Small intestine (tissue), 7 donors: ENCODE measurements at regions not wholly inside any gene's neighbourhood (a gene's known extent, or its start where the extent isn't known, plus 50 kb on each side); places are given as distances from the start of the nearest gene placed in this dataset.
A peak's percentile ranks its signal among the peaks of the same experiment; 100 is the strongest.

Experiments used
- DNase-seq, 2 donors: peaks; one replicate each; pipeline versions ENCODE4 v3.0.0 to v3.0.0-alpha.2; 2013
- FAIRE-seq: peaks from 2 replicates; lab custom pipeline; 2012; peaks lifted over from hg19 to GRCh38; lab: Jason Lieb, UNC
- H3K27ac ChIP-seq, 3 donors: one replicate each; pipeline ENCODE4 v1.5.1; 2013; ENCODE audit warnings: low read length in 2 of 3, mild to moderate bottlenecking in 2 of 3, control low read depth in 1 of 3, inconsistent platforms in 1 of 3, low read depth in 1 of 3, moderate library complexity in 1 of 3
- H3K27me3 ChIP-seq, 3 donors: one replicate each; pipeline ENCODE4 v1.6.1; 2013; ENCODE audit warnings: low read length in 3 of 3, inconsistent platforms in 1 of 3; ENCODE audit not compliant: control insufficient read depth in 3 of 3, insufficient read depth in 3 of 3
- H3K36me3 ChIP-seq, 3 donors: one replicate each; pipeline ENCODE4 v1.6.1; 2013; ENCODE audit warnings: low read length in 3 of 3, inconsistent platforms in 1 of 3, low read depth in 1 of 3, mild to moderate bottlenecking in 1 of 3, moderate library complexity in 1 of 3; ENCODE audit not compliant: control insufficient read depth in 3 of 3, insufficient read depth in 2 of 3
- H3K4me1 ChIP-seq, 3 donors: one replicate each; pipeline ENCODE4 v1.6.1; 2013; ENCODE audit warnings: low read length in 2 of 3, inconsistent platforms in 1 of 3, low read depth in 1 of 3, mild to moderate bottlenecking in 1 of 3, moderate library complexity in 1 of 3; ENCODE audit not compliant: control insufficient read depth in 3 of 3, insufficient read depth in 2 of 3
- H3K4me3 ChIP-seq, 3 donors: one replicate each; pipeline ENCODE4 v1.5.1; 2013; ENCODE audit warnings: low read length in 3 of 3, control low read depth in 1 of 3, inconsistent platforms in 1 of 3, low read depth in 1 of 3, mild to moderate bottlenecking in 1 of 3, moderate library complexity in 1 of 3
- H3K9me3 ChIP-seq, 2 donors: one replicate each; pipeline ENCODE4 v1.6.1; 2013; ENCODE audit warnings: low read depth in 1 of 2, low read length in 1 of 2; ENCODE audit not compliant: control insufficient read depth in 2 of 2, insufficient read depth in 1 of 2
- WGBS, 3 donors: extraction: QIAGEN DNeasy Blood & Tissue Kit; methylation state at CpG; one replicate each; pipeline ENCODE4 v1.1.7; 2013; 5-methylcytosine and 5-hydroxymethylcytosine counted together
- donor health status: healthy with polysubstance abuse.
- donor health status: control.
- donor health status: control.
- donor health status: Bipolar disorder and iron deficiency.
- donor health status: healthy.

DNA sequence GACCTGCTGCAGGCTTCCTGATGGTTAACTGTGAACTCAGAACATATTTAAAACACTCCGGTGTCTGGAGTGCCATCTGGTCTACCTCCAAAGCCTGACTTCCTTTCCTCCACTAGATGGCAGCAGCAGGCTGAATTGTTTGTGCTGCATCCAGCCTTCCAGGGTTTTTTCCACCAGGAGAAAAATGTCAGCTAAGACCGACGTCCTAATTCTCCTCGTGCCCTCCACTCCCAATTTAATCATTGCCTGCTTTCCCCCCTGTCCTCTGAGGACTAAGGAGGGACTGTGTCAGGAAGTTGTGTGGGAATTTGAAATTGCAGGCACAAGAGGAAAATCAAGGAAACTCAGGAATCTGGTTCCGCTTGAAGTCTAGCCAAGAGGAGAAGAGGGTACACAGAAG, 165.2 kb upstream of the UMPS start:
- Histone ChIP-seq H3K4me3 (no peak overlapping the region), H3K4me1 (peaks cover 0 to 15% (median 2%) of the 10 kb centered on the region in 3 donors), H3K27ac (no peak overlapping the region), H3K27me3 (no peaks in the 10 kb centered on the region), H3K9me3 (no peaks in the 10 kb centered on the region), H3K36me3 (peaks cover 0 to 3% (median 0%) of the 10 kb centered on the region in 3 donors)
- 19 to 21% (median 20%) methylated on average over 5 of the region's 5 CpGs for WGBS, 3 donors
- no peak for FAIRE-seq
- peak; percentile 89 to 92 for DNase-seq

DNA sequence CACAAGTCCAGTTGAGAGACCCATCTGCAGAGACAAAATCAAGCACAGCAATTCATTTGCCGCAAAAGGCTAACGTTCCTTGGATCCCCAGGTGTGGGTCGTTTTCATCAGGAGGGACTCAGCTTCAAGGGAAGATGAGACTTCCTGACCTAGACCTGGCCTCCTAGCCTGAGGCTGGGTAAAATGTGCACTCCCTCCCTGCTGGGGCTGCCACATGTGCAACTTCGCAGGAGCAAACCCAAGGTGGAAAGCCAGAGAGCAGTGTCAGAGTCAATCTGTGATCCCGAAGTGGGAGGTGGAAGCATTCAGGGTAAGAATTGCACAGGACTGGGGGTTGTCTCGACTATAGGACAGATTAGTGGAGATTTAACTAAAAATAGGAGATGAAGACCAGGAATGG, 164.7 kb upstream of the UMPS start:
- FAIRE-seq (no peak), DNase-seq (no peak)
- H3K9me3 ChIP-seq: no peaks in the 10 kb centered on the region
- peaks cover 0 to 15% (median 2%) of the 10 kb centered on the region in 3 donors for H3K4me1 ChIP-seq
- whole genome bisulfite sequencing, 3 donors: 67 to 70% (median 68%) methylated on average over 6 of the region's 6 CpGs
- H3K36me3 ChIP-seq: peaks cover 0 to 3% (median 0%) of the 10 kb centered on the region in 3 donors
- H3K27me3 ChIP-seq: no peaks in the 10 kb centered on the region
- no peak overlapping the region for H3K4me3 ChIP-seq
- H3K27ac ChIP-seq: no peak overlapping the region

DNA sequence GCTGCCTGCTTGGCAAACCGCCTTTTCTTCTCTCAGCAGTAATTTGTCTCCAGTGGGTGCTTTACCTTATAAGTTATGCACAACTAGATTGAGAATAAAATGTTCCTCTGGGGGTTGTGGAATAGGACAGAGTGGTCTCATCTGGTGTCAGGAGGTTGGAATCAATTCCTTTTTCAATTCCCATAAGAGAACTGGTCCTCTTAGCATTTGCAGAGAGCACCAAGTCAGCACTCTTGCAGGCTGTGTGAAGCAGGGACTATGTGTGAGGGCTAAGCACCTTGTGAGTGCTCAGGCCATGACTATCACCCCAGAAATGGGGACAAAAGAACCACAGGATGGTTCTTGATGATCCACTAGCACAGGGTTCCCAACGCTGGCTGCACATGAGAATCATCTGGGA, 163.6 kb upstream of the UMPS start:
- Histone ChIP-seq H3K27me3 (no peaks in the 10 kb centered on the region), H3K36me3 (peaks cover 0 to 3% (median 0%) of the 10 kb centered on the region in 3 donors), H3K27ac (no peak overlapping the region), H3K4me3 (no peak overlapping the region), H3K9me3 (no peaks in the 10 kb centered on the region), H3K4me1 (peaks cover 0 to 15% (median 2%) of the 10 kb centered on the region in 3 donors)
- FAIRE-seq: no peak
- DNase-seq: no peak
- WGBS, 3 donors: 59 to 69% (median 69%) methylated on average over 2 of the region's 2 CpGs

DNA sequence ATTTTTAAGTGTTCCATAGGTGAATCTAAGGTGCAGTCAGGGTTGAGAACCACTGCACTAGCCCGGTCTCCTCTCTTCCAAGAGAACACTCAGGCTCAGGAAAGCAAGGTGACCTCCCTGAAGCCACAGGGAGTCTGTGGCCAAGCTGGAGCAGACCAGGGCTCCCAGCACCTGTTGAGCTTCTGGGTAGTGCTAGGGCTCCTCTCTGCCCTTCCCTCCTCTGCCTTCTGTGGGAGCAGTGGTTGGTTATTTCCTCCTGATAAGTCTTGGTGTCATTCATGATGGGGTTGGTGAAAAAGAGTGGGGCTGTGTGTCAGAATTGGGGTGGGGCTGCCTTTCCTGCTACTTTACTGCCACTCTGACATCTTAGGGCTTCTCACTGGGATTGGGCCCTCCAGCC, 163.1 kb upstream of the UMPS start:
- H3K27me3 ChIP-seq: no peaks in the 10 kb centered on the region
- H3K36me3 ChIP-seq: peaks cover 0 to 3% (median 0%) of the 10 kb centered on the region in 3 donors
- H3K4me1 ChIP-seq: peaks cover 0 to 15% (median 2%) of the 10 kb centered on the region in 3 donors
- no peak overlapping the region for H3K27ac ChIP-seq
- no peaks in the 10 kb centered on the region for H3K9me3 ChIP-seq
- FAIRE-seq (no peak), DNase-seq (no peak)
- whole genome bisulfite sequencing, 3 donors: 80 to 94% (median 81%) methylated on average over 1 of the region's 1 CpG
- no peak overlapping the region for H3K4me3 ChIP-seq

DNA sequence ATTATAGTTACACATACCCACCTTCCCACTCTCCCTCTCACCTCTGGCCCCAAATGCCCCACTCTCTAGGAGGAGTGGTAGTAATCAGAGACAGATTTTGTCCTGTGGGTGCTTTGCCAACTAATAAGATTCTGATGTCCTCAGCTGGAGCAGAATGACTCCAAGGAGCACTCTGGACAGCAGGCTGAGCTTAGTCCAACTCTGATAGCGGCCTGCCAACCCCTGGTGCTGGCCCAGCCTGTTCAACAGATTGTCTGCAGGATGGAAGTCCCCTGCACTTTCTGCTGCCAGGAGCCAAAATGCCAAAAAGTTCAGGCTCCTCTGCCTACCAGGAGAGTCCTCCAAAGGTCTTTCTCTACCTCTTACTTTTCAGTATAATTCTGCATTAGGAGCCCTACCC, 160.5 kb upstream of the UMPS start:
- H3K27ac ChIP-seq: no peak overlapping the region
- DNase-seq: peak in 1 of 2 donors; percentile 41
- H3K4me1 ChIP-seq: peaks cover 0 to 15% (median 0%) of the 10 kb centered on the region in 3 donors
- FAIRE-seq: no peak
- 36 to 75% (median 59%) methylated on average over 1 of the region's 1 CpG for WGBS, 3 donors
- no peaks in the 10 kb centered on the region for H3K27me3 ChIP-seq
- H3K36me3 ChIP-seq: peaks cover 0 to 3% (median 0%) of the 10 kb centered on the region in 3 donors
- no peak overlapping the region for H3K4me3 ChIP-seq
- no peaks in the 10 kb centered on the region for H3K9me3 ChIP-seq

DNA sequence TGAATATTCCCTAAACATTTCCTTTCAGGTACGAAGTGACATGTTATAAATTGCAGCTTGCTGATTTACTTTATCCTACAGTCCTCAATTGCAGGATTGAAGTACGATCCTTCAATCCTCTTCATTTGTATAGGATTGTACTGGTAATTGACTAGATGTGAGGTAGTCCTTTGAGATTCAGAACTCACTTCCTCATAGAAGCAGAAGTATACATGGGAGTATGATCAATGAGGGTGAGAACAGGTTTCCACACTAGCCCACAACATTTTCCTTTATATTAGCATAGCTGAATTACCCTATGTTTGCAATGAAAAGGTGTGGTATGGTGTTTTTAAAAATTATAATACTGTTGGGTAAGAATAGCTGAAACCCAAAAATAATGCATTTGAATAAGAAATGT, 160.0 kb upstream of the UMPS start:
- H3K4me3 ChIP-seq: no peak overlapping the region
- no peak overlapping the region for H3K27ac ChIP-seq
- H3K9me3 ChIP-seq: no peaks in the 10 kb centered on the region
- WGBS, 3 donors: 71 to 87% (median 79%) methylated on average over 2 of the region's 2 CpGs
- DNase-seq (no peak), FAIRE-seq (no peak)
- peaks cover 0 to 11% (median 0%) of the 10 kb centered on the region in 3 donors for H3K4me1 ChIP-seq
- no peaks in the 10 kb centered on the region for H3K27me3 ChIP-seq
- peaks cover 0 to 3% (median 0%) of the 10 kb centered on the region in 3 donors for H3K36me3 ChIP-seq

DNA sequence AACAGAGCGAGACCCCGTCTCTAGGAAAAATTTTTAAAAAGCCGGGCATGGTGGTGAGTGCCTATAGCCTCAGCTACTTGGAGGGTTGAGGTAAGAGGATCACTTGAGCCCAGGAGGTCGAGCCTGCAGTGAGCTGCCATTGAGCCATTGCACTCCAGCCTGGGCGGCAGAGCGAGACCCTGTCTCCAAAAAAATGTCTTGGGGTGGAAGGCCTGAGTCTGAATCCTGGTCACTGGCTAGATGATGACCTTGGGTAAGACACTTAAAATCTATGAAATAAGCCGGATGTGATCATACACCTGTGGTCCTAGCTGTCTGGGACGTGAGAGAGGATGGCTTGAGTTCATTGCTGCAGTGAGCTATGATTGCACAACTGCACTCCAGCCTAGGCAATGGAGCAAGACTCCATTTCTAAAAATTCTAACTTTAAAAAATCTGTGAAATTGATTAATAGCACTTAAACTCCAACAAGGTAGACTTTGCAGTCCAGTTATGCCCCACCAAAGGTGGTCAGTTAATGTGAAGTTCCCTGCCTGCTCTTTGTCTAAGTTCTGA, 157.3 kb upstream of the UMPS start:
- Histone ChIP-seq H3K27ac (no peak overlapping the region), H3K4me1 (peaks cover 0 to 10% (median 0%) of the 10 kb centered on the region in 3 donors), H3K27me3 (no peaks in the 10 kb centered on the region), H3K9me3 (no peaks in the 10 kb centered on the region), H3K36me3 (peaks cover 0 to 3% (median 0%) of the 10 kb centered on the region in 3 donors), H3K4me3 (no peak overlapping the region)
- WGBS, 3 donors: 88 to 95% (median 93%) methylated on average over 8 of the region's 8 CpGs
- DNase-seq: no peak
- FAIRE-seq: no peak

DNA sequence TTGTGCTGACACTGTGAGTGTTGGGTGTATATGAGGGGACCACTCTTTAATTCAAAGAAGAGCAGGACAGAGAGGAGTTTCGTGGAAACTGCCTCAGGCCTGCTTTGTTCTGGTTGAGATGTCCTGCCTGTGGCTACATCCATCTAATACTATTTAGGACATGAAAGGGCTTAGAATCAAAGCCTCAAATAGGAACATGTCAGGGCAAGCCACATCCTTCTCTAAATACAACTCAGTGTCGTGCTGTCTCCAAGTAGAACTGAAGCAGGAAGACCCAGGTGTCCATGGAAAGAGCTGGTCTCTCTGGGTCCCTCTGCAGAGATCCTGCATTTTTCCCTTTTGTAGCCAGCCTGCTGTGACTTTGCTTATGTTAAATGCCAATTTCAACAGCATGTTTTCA, 156.2 kb upstream of the UMPS start:
- DNase-seq (no peak), FAIRE-seq (no peak)
- peaks cover 0 to 3% (median 0%) of the 10 kb centered on the region in 3 donors for H3K36me3 ChIP-seq
- no peaks in the 10 kb centered on the region for H3K27me3 ChIP-seq
- 72 to 87% (median 79%) methylated on average over 2 of the region's 2 CpGs for WGBS, 3 donors
- H3K4me3 ChIP-seq: no peak overlapping the region
- H3K4me1 ChIP-seq: peaks cover 0 to 10% (median 0%) of the 10 kb centered on the region in 3 donors
- H3K27ac ChIP-seq: no peak overlapping the region
- H3K9me3 ChIP-seq: no peaks in the 10 kb centered on the region
